Liver (tissue), 8 donors: ENCODE measurements at regions not wholly inside any gene's neighbourhood (a gene's known extent, or its start where the extent isn't known, plus 50 kb on each side); places are given as distances from the start of the nearest gene placed in this dataset.

Experiments used
- DNase-seq: peaks from one replicate; pipeline ENCODE4 v3.0.0-alpha.2; 2017; ENCODE audit warnings: low spot score
- H3K27ac ChIP-seq, 2 donors: one replicate each; pipeline ENCODE4 v1.7.0; 2013; ENCODE audit warnings: inconsistent platforms in 2 of 2, low read length in 2 of 2, control low read depth in 1 of 2, low read depth in 1 of 2, mild to moderate bottlenecking in 1 of 2
- H3K27me3 ChIP-seq, 4 donors: one replicate each; pipeline versions ENCODE4 v1.6.1 to v1.7.0; 2013; ENCODE audit warnings: low read length in 3 of 4, inconsistent platforms in 1 of 4, mild to moderate bottlenecking in 1 of 4, moderate library complexity in 1 of 4; ENCODE audit not compliant: control insufficient read depth in 4 of 4, insufficient read depth in 4 of 4
- H3K36me3 ChIP-seq, 4 donors: one replicate each; pipeline versions ENCODE4 v1.6.1 to v1.7.0; 2013; ENCODE audit warnings: low read length in 3 of 4, mild to moderate bottlenecking in 3 of 4, low read depth in 1 of 4, moderate library complexity in 1 of 4; ENCODE audit not compliant: control insufficient read depth in 4 of 4, insufficient read depth in 3 of 4
- H3K4me1 ChIP-seq, 4 donors: one replicate each; pipeline versions ENCODE4 v1.6.1 to v1.7.0; 2013; ENCODE audit warnings: low read length in 3 of 4, mild to moderate bottlenecking in 3 of 4, moderate library complexity in 1 of 4; ENCODE audit not compliant: control insufficient read depth in 4 of 4, insufficient read depth in 4 of 4
- H3K4me3 ChIP-seq, 3 donors: one replicate each; pipeline versions ENCODE4 v1.6.1 to v1.7.0; 2013; ENCODE audit warnings: low read length in 3 of 3, control low read depth in 1 of 3, low read depth in 1 of 3, mild to moderate bottlenecking in 1 of 3
- H3K9ac ChIP-seq, 2 donors: one replicate each; pipeline ENCODE4 v1.7.0; 2013; ENCODE audit warnings: low read length in 2 of 2, mild to moderate bottlenecking in 2 of 2, moderate library complexity in 2 of 2, control low read depth in 1 of 2, low read depth in 1 of 2
- H3K9me3 ChIP-seq, 4 donors: one replicate each; pipeline versions ENCODE4 v1.6.1 to v1.7.0; 2013; ENCODE audit warnings: low read length in 3 of 4; ENCODE audit not compliant: control insufficient read depth in 4 of 4
- ATF3 ChIP-seq: IDR thresholded peaks from 2 replicates; pipeline ENCODE4 v1.6.1; 2016; ENCODE audit warnings: antibody characterized with exemption
- CTCF ChIP-seq: fragments of 150-350 bp; IDR thresholded peaks from 2 replicates; pipeline ENCODE4 v1.5.1; 2017; ENCODE audit warnings: improper control_type of control experiment, low read depth, low read length; ENCODE audit not compliant: missing input control
- EGR1 ChIP-seq, 2 donors: IDR thresholded peaks; 2 replicates each; pipeline ENCODE4 v1.6.1; 2016 to 2018; ENCODE audit warnings: antibody characterized with exemption in 2 of 2, low read depth in 2 of 2
- FOXA1 ChIP-seq: IDR thresholded peaks from 2 replicates; pipeline ENCODE4 v1.6.1; 2016; ENCODE audit warnings: antibody characterized with exemption
- FOXA2 ChIP-seq: IDR thresholded peaks from 2 replicates; pipeline ENCODE4 v1.6.1; 2016; ENCODE audit warnings: antibody characterized with exemption
- GABPA ChIP-seq, 2 donors: IDR thresholded peaks in 1 of 2; conservative IDR thresholded peaks in 1 of 2; 2 replicates each; pipeline ENCODE4 v1.6.1; 2016; ENCODE audit warnings: antibody characterized with exemption in 2 of 2, mild to moderate bottlenecking in 1 of 2, moderate library complexity in 1 of 2
- HNF4A ChIP-seq, 2 donors: conservative IDR thresholded peaks; 2 replicates each; pipeline ENCODE4 v1.6.1; 2016; ENCODE audit warnings: antibody characterized with exemption in 2 of 2, mild to moderate bottlenecking in 2 of 2
- HNF4G ChIP-seq: IDR thresholded peaks from 2 replicates; pipeline ENCODE4 v1.6.1; 2016; ENCODE audit warnings: antibody characterized with exemption
- JUND ChIP-seq, 2 donors: IDR thresholded peaks; 2 replicates each; pipeline ENCODE4 v1.6.1; 2016; ENCODE audit warnings: antibody characterized with exemption in 2 of 2
- MAX ChIP-seq: IDR thresholded peaks from 2 replicates; pipeline ENCODE4 v1.6.1; 2016; ENCODE audit warnings: antibody characterized with exemption
- NR2F2 ChIP-seq: IDR thresholded peaks from 2 replicates; pipeline ENCODE4 v1.6.1; 2016; ENCODE audit warnings: antibody characterized with exemption
- RAD21 ChIP-seq, 2 donors: IDR thresholded peaks; 2 replicates each; pipeline ENCODE4 v1.6.1; 2016; ENCODE audit warnings: antibody characterized with exemption in 2 of 2, mild to moderate bottlenecking in 2 of 2
- REST ChIP-seq: IDR thresholded peaks from 2 replicates; pipeline ENCODE4 v1.6.1; 2016; ENCODE audit warnings: antibody characterized with exemption, mild to moderate bottlenecking
- RXRA ChIP-seq, 2 donors: IDR thresholded peaks; 2 replicates each; pipeline ENCODE4 v1.6.1; 2017 to 2018; ENCODE audit warnings: antibody characterized with exemption in 2 of 2, mild to moderate bottlenecking in 1 of 2
- SP1 ChIP-seq: IDR thresholded peaks from 2 replicates; pipeline ENCODE4 v1.6.1; 2018; ENCODE audit warnings: antibody characterized with exemption, mild to moderate bottlenecking
- TAF1 ChIP-seq: conservative IDR thresholded peaks from 2 replicates; pipeline ENCODE4 v1.6.1; 2016; ENCODE audit warnings: antibody characterized with exemption, mild to moderate bottlenecking
- YY1 ChIP-seq: IDR thresholded peaks from 2 replicates; pipeline ENCODE4 v1.6.1; 2016; ENCODE audit warnings: antibody characterized with exemption, mild to moderate bottlenecking
- ZBTB33 ChIP-seq: IDR thresholded peaks from 2 replicates; pipeline ENCODE4 v1.6.1; 2016; ENCODE audit warnings: antibody characterized with exemption
- WGBS: extraction: QIAGEN DNeasy Blood & Tissue Kit; methylation state at CpG from one replicate; pipeline ENCODE4 v1.1.7; 2013; 5-methylcytosine and 5-hydroxymethylcytosine counted together
- donor health status: healthy.
- donor health status: healthy.
- donor health status: healthy.
- donor health status: healthy.
- donor health status: healthy.

- Histone ChIP-seq H3K36me3 (no peaks in the 10 kb centered on the region), H3K4me3 (no peak overlapping the region), H3K27ac (no peak overlapping the region), H3K4me1 (peaks cover 0 to 4% (median 3%) of the 10 kb centered on the region in 4 donors), H3K9me3 (no peaks in the 10 kb centered on the region), H3K9ac (no peak overlapping the region), H3K27me3 (no peaks in the 10 kb centered on the region)
- no peak for TF ChIP-seq HNF4A (conservative IDR thresholded peaks at IDR 0.05)
- TF ChIP-seq NR2F2 = no peak
- TF ChIP-seq EGR1 (IDR thresholded peaks at IDR 0.05; ENCODE audit: low read depth in 2 of 2) = no peak
- no peak for TF ChIP-seq YY1
- no peak for TF ChIP-seq RAD21 (IDR thresholded peaks at IDR 0.05)
- no peak for TF ChIP-seq ATF3
- TF ChIP-seq CTCF = no peak
- TF ChIP-seq GABPA (IDR thresholded peaks at IDR 0.05 in 1 of 2, conservative IDR thresholded peaks at IDR 0.05 in 1 of 2) = no peak
- no peak for TF ChIP-seq FOXA2
- no peak for TF ChIP-seq TAF1
- TF ChIP-seq JUND (IDR thresholded peaks at IDR 0.05) = no peak
- no peak for TF ChIP-seq RXRA (IDR thresholded peaks at IDR 0.05)
- TF ChIP-seq SP1 = no peak
- TF ChIP-seq REST = no peak
- TF ChIP-seq HNF4G = no peak
- TF ChIP-seq MAX = no peak
- no peak for TF ChIP-seq ZBTB33
- no peak for TF ChIP-seq FOXA1
- 89% methylated on average over 3 of the region's 3 CpGs for WGBS
- no peak for DNase-seq
Observed at GRCh38 chr1:84086616-84087015, 57.5 kb upstream of the PRKACB start.

- Histone ChIP-seq H3K4me1 (peaks cover 0 to 4% (median 3%) of the 10 kb centered on the region in 4 donors), H3K9me3 (no peaks in the 10 kb centered on the region), H3K4me3 (no peak overlapping the region), H3K27me3 (no peaks in the 10 kb centered on the region), H3K36me3 (no peaks in the 10 kb centered on the region), H3K27ac (no peak overlapping the region), H3K9ac (no peak overlapping the region)
- DNase-seq = no peak
- WGBS = 94% methylated on average over 5 of the region's 5 CpGs
- TF ChIP-seq RAD21 (IDR thresholded peaks at IDR 0.05) = no peak
Observed at GRCh38 chr1:84086189-84086588, 57.9 kb upstream of the PRKACB start.
